ENCODE measurements at regions not wholly inside any gene's neighbourhood (a gene's known extent, or its start where the extent isn't known, plus 50 kb on each side); places are given as distances from the start of the nearest gene placed in this dataset.
"Not testable (repeated sequence)": the region's sequence is repeated elsewhere in the genome, so short reads cannot be mapped to it uniquely, and the experiment has no call there.

GRCh38 chr4:170398218-170398617 lies 308.5 kb upstream of the AADAT start:
- H3K4me3 ChIP-seq: no peak overlapping the region
- H3K27me3 ChIP-seq (ENCODE audit: low read depth): no peaks in the 10 kb centered on the region; the same call in 1 of the 2 replicates
- H3K9me3 ChIP-seq: no peaks in the 10 kb centered on the region
- no peaks in the 10 kb centered on the region for H3K4me1 ChIP-seq
- in situ Hi-C loops (cut with MboI; ENCODE audit: low sequenced_read_pairs): no loop called here
- DNase-seq (ENCODE audit: low spot score in 2 of 2): no peak
- H3K36me3 ChIP-seq (replicated peaks): no peaks in the 10 kb centered on the region

GRCh38 chr4:170395773-170396172 lies 306.0 kb upstream of the AADAT start:
- DNase-seq (ENCODE audit: low spot score in 2 of 2): no peak
- Histone ChIP-seq H3K4me3 (no peak overlapping the region), H3K9me3 (no peaks in the 10 kb centered on the region), H3K4me1 (no peaks in the 10 kb centered on the region), H3K36me3 (replicated peaks) (no peaks in the 10 kb centered on the region), H3K27me3 (ENCODE audit: low read depth) (no peaks in the 10 kb centered on the region; the same call in 1 of the 2 replicates)
- in situ Hi-C loops (cut with MboI; ENCODE audit: low sequenced_read_pairs): no loop called here

- in situ Hi-C loops (cut with MboI; ENCODE audit: low sequenced_read_pairs): no loop called here
- Histone ChIP-seq H3K27me3 (ENCODE audit: low read depth) (no peaks in the 10 kb centered on the region), H3K4me1 (no peaks in the 10 kb centered on the region), H3K4me3 (no peak overlapping the region), H3K9me3 (no peaks in the 10 kb centered on the region), H3K36me3 (replicated peaks) (no peaks in the 10 kb centered on the region)
- no peak for DNase-seq (ENCODE audit: low spot score in 2 of 2)
Measured at GRCh38 chr4:170391066-170391740, 301.4 kb upstream of the AADAT start.

GRCh38 chr4:170389411-170389810 lies 299.7 kb upstream of the AADAT start:
- no peaks in the 10 kb centered on the region for H3K27me3 ChIP-seq (ENCODE audit: low read depth)
- H3K9me3 ChIP-seq: no peaks in the 10 kb centered on the region
- H3K4me1 ChIP-seq: no peaks in the 10 kb centered on the region
- H3K4me3 ChIP-seq: no peak overlapping the region
- DNase-seq (ENCODE audit: low spot score in 2 of 2): no peak
- in situ Hi-C loops (cut with MboI; ENCODE audit: low sequenced_read_pairs): no loop called here
- no peaks in the 10 kb centered on the region for H3K36me3 ChIP-seq (replicated peaks)

- H3K36me3 ChIP-seq (replicated peaks): no peaks in the 10 kb centered on the region
- no peaks in the 10 kb centered on the region for H3K4me1 ChIP-seq
- in situ Hi-C loops (cut with MboI; ENCODE audit: low sequenced_read_pairs): no loop called here
- no peaks in the 10 kb centered on the region for H3K9me3 ChIP-seq
- DNase-seq (ENCODE audit: low spot score in 2 of 2): no peak
- no peaks in the 10 kb centered on the region for H3K27me3 ChIP-seq (ENCODE audit: low read depth)
- H3K4me3 ChIP-seq: no peak overlapping the region
Measured at GRCh38 chr4:170388255-170388654, 298.5 kb upstream of the AADAT start.

GRCh38 chr4:170386971-170387370 lies 297.2 kb upstream of the AADAT start:
- Histone ChIP-seq H3K4me3 (no peak overlapping the region), H3K36me3 (replicated peaks) (no peaks in the 10 kb centered on the region), H3K4me1 (no peaks in the 10 kb centered on the region), H3K9me3 (no peaks in the 10 kb centered on the region), H3K27me3 (ENCODE audit: low read depth) (no peaks in the 10 kb centered on the region)
- no peak for DNase-seq (ENCODE audit: low spot score in 2 of 2)
- in situ Hi-C loops (cut with MboI; ENCODE audit: low sequenced_read_pairs): no loop called here

- no peaks in the 10 kb centered on the region for H3K36me3 ChIP-seq (replicated peaks)
- DNase-seq (ENCODE audit: low spot score in 2 of 2): no peak
- H3K4me1 ChIP-seq: no peaks in the 10 kb centered on the region
- no peak overlapping the region for H3K4me3 ChIP-seq
- in situ Hi-C loops (cut with MboI; ENCODE audit: low sequenced_read_pairs): no loop called here
- no peaks in the 10 kb centered on the region for H3K27me3 ChIP-seq (ENCODE audit: low read depth)
- H3K9me3 ChIP-seq: no peaks in the 10 kb centered on the region
Measured at GRCh38 chr4:170386511-170386910, 296.8 kb upstream of the AADAT start.

- Histone ChIP-seq H3K36me3 (replicated peaks) (no peaks in the 10 kb centered on the region), H3K9me3 (no peaks in the 10 kb centered on the region), H3K4me1 (no peaks in the 10 kb centered on the region), H3K4me3 (no peak overlapping the region), H3K27me3 (ENCODE audit: low read depth) (no peaks in the 10 kb centered on the region)
- in situ Hi-C loops (cut with MboI; ENCODE audit: low sequenced_read_pairs): no loop called here
- DNase-seq (ENCODE audit: low spot score in 2 of 2): peak; percentile 27 to 47
Measured at GRCh38 chr4:170374770-170375169, 285.0 kb upstream of the AADAT start.

GRCh38 chr4:170348945-170349344 lies 259.2 kb upstream of the AADAT start:
- DNase-seq (ENCODE audit: low spot score in 2 of 2): no peak
- H3K27me3 ChIP-seq (ENCODE audit: low read depth): 0 out of 2 replicates have a peak, but pooled peaks cover 2% of the 10 kb centered on the region
- in situ Hi-C loops (cut with MboI; ENCODE audit: low sequenced_read_pairs): no loop called here
- no peaks in the 10 kb centered on the region for H3K36me3 ChIP-seq (replicated peaks)
- H3K4me1 ChIP-seq: no peaks in the 10 kb centered on the region
- H3K9me3 ChIP-seq: no peaks in the 10 kb centered on the region
- H3K4me3 ChIP-seq: no peak overlapping the region

- H3K27me3 ChIP-seq (ENCODE audit: low read depth); H3K4me1 ChIP-seq; in situ Hi-C loops (cut with MboI; ENCODE audit: low sequenced_read_pairs); H3K4me3 ChIP-seq; H3K36me3 ChIP-seq (replicated peaks); H3K9me3 ChIP-seq; DNase-seq (ENCODE audit: low spot score in 2 of 2): not testable (repeated sequence)
Measured at GRCh38 chr4:170347191-170347590, 257.4 kb upstream of the AADAT start.

- Histone ChIP-seq H3K4me3 (no peak overlapping the region), H3K9me3 (no peaks in the 10 kb centered on the region), H3K4me1 (no peaks in the 10 kb centered on the region), H3K27me3 (ENCODE audit: low read depth) (no peaks in the 10 kb centered on the region), H3K36me3 (replicated peaks) (no peaks in the 10 kb centered on the region)
- DNase-seq (ENCODE audit: low spot score in 2 of 2): no peak
- in situ Hi-C loops (cut with MboI; ENCODE audit: low sequenced_read_pairs): no loop called here
Measured at GRCh38 chr4:170339522-170339921, 249.8 kb upstream of the AADAT start.

GRCh38 chr4:170336238-170336775 lies 246.6 kb upstream of the AADAT start:
- Histone ChIP-seq H3K9me3 (no peaks in the 10 kb centered on the region), H3K36me3 (replicated peaks) (no peaks in the 10 kb centered on the region), H3K4me3 (no peak overlapping the region), H3K27me3 (ENCODE audit: low read depth) (no peaks in the 10 kb centered on the region), H3K4me1 (no peaks in the 10 kb centered on the region)
- in situ Hi-C loops (cut with MboI; ENCODE audit: low sequenced_read_pairs): no loop called here
- DNase-seq (ENCODE audit: low spot score in 2 of 2): no peak

- H3K36me3 ChIP-seq (replicated peaks): no peaks in the 10 kb centered on the region
- in situ Hi-C loops (cut with MboI; ENCODE audit: low sequenced_read_pairs): no loop called here
- DNase-seq (ENCODE audit: low spot score in 2 of 2): no peak
- H3K9me3 ChIP-seq: no peaks in the 10 kb centered on the region
- no peak overlapping the region for H3K4me3 ChIP-seq
- H3K27me3 ChIP-seq (ENCODE audit: low read depth): no peaks in the 10 kb centered on the region
- H3K4me1 ChIP-seq: no peaks in the 10 kb centered on the region
Measured at GRCh38 chr4:170325599-170325998, 235.8 kb upstream of the AADAT start.

GRCh38 chr4:170323623-170324022 lies 233.9 kb upstream of the AADAT start:
- Histone ChIP-seq H3K4me3 (no peak overlapping the region), H3K4me1 (no peaks in the 10 kb centered on the region), H3K9me3 (no peaks in the 10 kb centered on the region), H3K36me3 (replicated peaks) (no peaks in the 10 kb centered on the region), H3K27me3 (ENCODE audit: low read depth) (no peaks in the 10 kb centered on the region)
- DNase-seq (ENCODE audit: low spot score in 2 of 2): no peak
- in situ Hi-C loops (cut with MboI; ENCODE audit: low sequenced_read_pairs): no loop called here

- Histone ChIP-seq H3K27me3 (ENCODE audit: low read depth) (no peaks in the 10 kb centered on the region), H3K9me3 (no peaks in the 10 kb centered on the region), H3K36me3 (replicated peaks) (no peaks in the 10 kb centered on the region), H3K4me3 (no peak overlapping the region), H3K4me1 (no peaks in the 10 kb centered on the region)
- in situ Hi-C loops (cut with MboI; ENCODE audit: low sequenced_read_pairs): no loop called here
- DNase-seq (ENCODE audit: low spot score in 2 of 2): no peak
Measured at GRCh38 chr4:170307182-170307581, 217.4 kb upstream of the AADAT start.
